ENCODE measurements at regions not wholly inside any gene's neighbourhood (a gene's known extent, or its start where the extent isn't known, plus 50 kb on each side); places are given as distances from the start of the nearest gene placed in this dataset.
"Not testable (repeated sequence)": the region's sequence is repeated elsewhere in the genome, so short reads cannot be mapped to it uniquely, and the experiment has no call there.

DNA sequence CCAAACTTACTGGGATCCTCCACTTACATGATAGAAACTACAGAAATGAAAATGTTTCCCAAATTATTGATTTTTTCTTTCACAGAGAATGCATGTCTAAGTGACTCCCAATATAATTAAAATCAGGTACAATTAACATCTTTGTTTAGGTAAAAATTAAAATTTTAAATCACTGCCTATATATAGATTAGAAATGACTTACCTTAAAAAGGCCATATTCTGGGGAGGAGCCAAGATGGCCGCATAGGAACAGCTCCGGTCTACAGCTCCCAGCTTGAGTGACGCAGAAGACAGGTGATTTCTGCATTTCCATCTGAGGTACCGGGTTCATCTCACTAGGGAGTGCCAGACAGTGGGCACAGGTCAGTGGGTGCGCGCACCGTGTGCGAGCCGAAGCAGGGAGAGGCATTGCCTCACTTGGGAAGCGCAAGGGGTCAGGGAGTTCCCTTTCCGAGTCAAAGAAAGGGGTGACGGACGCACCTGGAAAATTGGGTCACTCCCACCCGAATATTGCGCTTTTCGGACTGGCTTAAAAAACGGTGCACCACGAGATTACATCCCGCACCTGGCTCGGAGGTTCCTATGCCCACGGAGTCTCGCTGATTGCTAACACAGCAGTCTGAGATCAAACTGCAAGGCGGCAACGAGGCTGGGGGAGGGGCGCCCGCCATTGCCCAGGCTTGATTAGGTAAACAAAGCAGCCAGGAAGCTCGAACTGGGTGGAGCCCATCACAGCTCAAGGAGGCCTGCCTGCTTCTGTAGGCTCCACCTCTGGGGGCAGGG is 757.9 kb downstream of the C4orf33 start:
- TF ChIP-seq CTCF, POLR2AphosphoS5, POLR2A (IDR thresholded peaks at IDR 0.05): not testable (repeated sequence)

Measured in gastroesophageal sphincter (tissue), 3 donors.